ENCODE measurements at regions not wholly inside any gene's neighbourhood (a gene's known extent, or its start where the extent isn't known, plus 50 kb on each side); places are given as distances from the start of the nearest gene placed in this dataset.

DNA sequence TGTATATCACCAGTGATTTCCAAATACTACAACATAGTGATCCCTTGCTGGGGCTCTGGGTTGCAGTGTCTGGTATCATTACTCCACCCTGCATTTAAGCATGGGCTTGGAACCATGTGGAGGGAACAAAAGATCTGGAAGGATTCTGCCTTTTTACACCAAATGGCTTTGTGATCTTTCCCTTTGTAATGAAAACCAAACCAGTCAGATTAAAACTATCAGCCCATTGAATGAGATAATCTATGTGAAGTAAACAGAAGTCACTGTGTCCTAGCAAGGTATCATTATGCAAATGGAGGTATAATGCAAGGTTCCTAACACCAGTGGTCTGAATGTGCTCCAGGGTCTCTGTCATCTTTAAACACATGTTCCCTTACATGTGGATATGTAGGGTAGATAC, 474.7 kb upstream of the TNP1 start:
- H3K36me3 Mint-ChIP-seq (ENCODE audit: low read depth, unreplicated experiment): no peaks in the 10 kb centered on the region
- no peaks in the 10 kb centered on the region for H3K9me3 Mint-ChIP-seq (ENCODE audit: unreplicated experiment)
- no peak for DNase-seq (ENCODE audit: low spot score)
- peaks cover 2% of the 10 kb centered on the region for H3K27me3 Mint-ChIP-seq (ENCODE audit: unreplicated experiment)
- no peak overlapping the region for H3K4me3 Mint-ChIP-seq (ENCODE audit: unreplicated experiment)
- TF ChIP-seq, protein P1, sequence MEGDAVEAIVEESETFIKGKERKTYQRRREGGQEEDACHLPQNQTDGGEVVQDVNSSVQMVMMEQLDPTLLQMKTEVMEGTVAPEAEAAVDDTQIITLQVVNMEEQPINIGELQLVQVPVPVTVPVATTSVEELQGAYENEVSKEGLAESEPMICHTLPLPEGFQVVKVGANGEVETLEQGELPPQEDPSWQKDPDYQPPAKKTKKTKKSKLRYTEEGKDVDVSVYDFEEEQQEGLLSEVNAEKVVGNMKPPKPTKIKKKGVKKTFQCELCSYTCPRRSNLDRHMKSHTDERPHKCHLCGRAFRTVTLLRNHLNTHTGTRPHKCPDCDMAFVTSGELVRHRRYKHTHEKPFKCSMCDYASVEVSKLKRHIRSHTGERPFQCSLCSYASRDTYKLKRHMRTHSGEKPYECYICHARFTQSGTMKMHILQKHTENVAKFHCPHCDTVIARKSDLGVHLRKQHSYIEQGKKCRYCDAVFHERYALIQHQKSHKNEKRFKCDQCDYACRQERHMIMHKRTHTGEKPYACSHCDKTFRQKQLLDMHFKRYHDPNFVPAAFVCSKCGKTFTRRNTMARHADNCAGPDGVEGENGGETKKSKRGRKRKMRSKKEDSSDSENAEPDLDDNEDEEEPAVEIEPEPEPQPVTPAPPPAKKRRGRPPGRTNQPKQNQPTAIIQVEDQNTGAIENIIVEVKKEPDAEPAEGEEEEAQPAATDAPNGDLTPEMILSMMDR (IDR thresholded peaks at IDR 0.05; ENCODE audit: unreplicated experiment): no peak
- peaks cover 18% of the 10 kb centered on the region for H3K4me1 Mint-ChIP-seq (ENCODE audit: unreplicated experiment)
- no peak overlapping the region for H3K27ac Mint-ChIP-seq (ENCODE audit: unreplicated experiment)

- TF ChIP-seq, protein P1 (IDR thresholded peaks at IDR 0.05; ENCODE audit: unreplicated experiment): no peak
- no peak for DNase-seq (ENCODE audit: low spot score)
- no peak overlapping the region for H3K4me3 Mint-ChIP-seq (ENCODE audit: unreplicated experiment)
- H3K36me3 Mint-ChIP-seq (ENCODE audit: low read depth, unreplicated experiment): no peaks in the 10 kb centered on the region
- no peaks in the 10 kb centered on the region for H3K9me3 Mint-ChIP-seq (ENCODE audit: unreplicated experiment)
- peaks cover 2% of the 10 kb centered on the region for H3K27me3 Mint-ChIP-seq (ENCODE audit: unreplicated experiment)
- H3K27ac Mint-ChIP-seq (ENCODE audit: unreplicated experiment): peak overlapping the region; percentile 25
- H3K4me1 Mint-ChIP-seq (ENCODE audit: unreplicated experiment): peaks cover 18% of the 10 kb centered on the region
These were observed 473.0 kb upstream of the TNP1 start for GRCh38 chr2:217332866-217333265.

- TF ChIP-seq, protein P1 (IDR thresholded peaks at IDR 0.05; ENCODE audit: unreplicated experiment): no peak
- Mint-ChIP-seq H3K36me3 (ENCODE audit: low read depth, unreplicated experiment) (no peaks in the 10 kb centered on the region), H3K27me3 (ENCODE audit: unreplicated experiment) (peaks cover 2% of the 10 kb centered on the region), H3K9me3 (ENCODE audit: unreplicated experiment) (no peaks in the 10 kb centered on the region), H3K4me3 (ENCODE audit: unreplicated experiment) (no peak overlapping the region), H3K27ac (ENCODE audit: unreplicated experiment) (no peak overlapping the region), H3K4me1 (ENCODE audit: unreplicated experiment) (peaks cover 18% of the 10 kb centered on the region)
- no peak for DNase-seq (ENCODE audit: low spot score)
These were observed 472.5 kb upstream of the TNP1 start for GRCh38 chr2:217332417-217332791.

- DNase-seq (ENCODE audit: low spot score): no peak
- Mint-ChIP-seq H3K27ac (ENCODE audit: unreplicated experiment) (peak overlapping the region; percentile 88), H3K4me1 (ENCODE audit: unreplicated experiment) (peaks cover 18% of the 10 kb centered on the region), H3K4me3 (ENCODE audit: unreplicated experiment) (no peak overlapping the region), H3K27me3 (ENCODE audit: unreplicated experiment) (peaks cover 2% of the 10 kb centered on the region), H3K36me3 (ENCODE audit: low read depth, unreplicated experiment) (no peaks in the 10 kb centered on the region), H3K9me3 (ENCODE audit: unreplicated experiment) (no peaks in the 10 kb centered on the region)
- TF ChIP-seq, protein P1 (IDR thresholded peaks at IDR 0.05; ENCODE audit: unreplicated experiment): no peak
These were observed 471.9 kb upstream of the TNP1 start for GRCh38 chr2:217331523-217332416.

- TF ChIP-seq, protein P1 (IDR thresholded peaks at IDR 0.05; ENCODE audit: unreplicated experiment): no peak
- Mint-ChIP-seq H3K27ac (ENCODE audit: unreplicated experiment) (no peak overlapping the region), H3K4me1 (ENCODE audit: unreplicated experiment) (peaks cover 18% of the 10 kb centered on the region), H3K27me3 (ENCODE audit: unreplicated experiment) (peaks cover 2% of the 10 kb centered on the region), H3K9me3 (ENCODE audit: unreplicated experiment) (no peaks in the 10 kb centered on the region), H3K4me3 (ENCODE audit: unreplicated experiment) (no peak overlapping the region), H3K36me3 (ENCODE audit: low read depth, unreplicated experiment) (no peaks in the 10 kb centered on the region)
- no peak for DNase-seq (ENCODE audit: low spot score)
These were observed 470.8 kb upstream of the TNP1 start for GRCh38 chr2:217330647-217331046.
